ENCODE measurements at regions not wholly inside any gene's neighbourhood (a gene's known extent, or its start where the extent isn't known, plus 50 kb on each side); places are given as distances from the start of the nearest gene placed in this dataset.
"Not testable (repeated sequence)": the region's sequence is repeated elsewhere in the genome, so short reads cannot be mapped to it uniquely, and the experiment has no call there.

DNA sequence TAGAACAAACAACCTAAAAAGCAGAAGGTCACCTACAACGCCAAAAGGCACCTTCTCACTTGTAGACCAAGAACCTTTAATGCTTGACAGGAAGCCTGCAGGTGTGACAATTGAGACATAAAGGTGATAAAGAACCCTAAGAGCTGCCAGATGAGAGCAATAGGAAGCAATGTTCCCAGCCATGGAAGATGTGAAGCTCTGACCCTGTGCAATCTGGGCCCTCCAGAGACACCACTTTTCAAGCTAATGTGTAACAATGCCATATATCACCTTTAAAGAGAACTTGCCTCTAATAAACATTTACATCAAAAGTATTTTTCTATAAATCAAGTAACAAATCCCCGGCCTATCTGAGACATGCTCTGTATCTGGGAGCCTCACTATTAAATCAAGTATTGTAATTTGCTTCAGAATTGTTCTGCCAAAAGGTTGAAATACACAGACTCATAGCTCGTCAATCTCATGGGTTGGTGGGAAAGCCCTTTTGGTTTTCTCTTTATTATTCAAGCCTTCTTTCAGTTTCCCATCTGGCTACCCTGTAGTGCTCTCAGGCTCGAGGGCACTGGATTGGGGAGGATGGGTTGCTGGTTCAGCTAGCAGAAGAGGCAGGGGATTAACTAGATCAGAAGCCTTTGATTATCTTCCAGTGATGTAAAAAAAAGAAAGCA, 368.9 kb downstream of the BUD13 start:
- DNase-seq: no peak

DNA sequence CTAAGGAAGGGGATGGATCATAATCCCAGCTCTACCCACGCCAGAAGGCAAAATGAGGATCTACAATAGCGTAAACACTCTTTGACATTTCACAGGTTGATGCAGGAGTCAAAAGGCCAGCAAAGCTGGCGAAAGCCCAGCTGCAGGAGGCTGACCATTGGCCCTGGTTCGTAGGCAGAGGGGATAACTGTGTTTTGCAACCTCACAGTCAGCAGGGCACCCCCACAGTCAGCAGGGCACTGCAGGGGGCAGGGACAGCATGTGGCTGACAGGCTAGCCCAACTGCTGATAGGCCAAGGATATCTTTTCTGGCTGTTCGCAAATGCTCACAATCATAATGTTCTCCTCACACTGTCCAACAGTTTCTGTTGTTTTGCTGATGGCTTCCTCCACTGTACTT, 372.7 kb downstream of the BUD13 start:
- no peak for DNase-seq

DNA sequence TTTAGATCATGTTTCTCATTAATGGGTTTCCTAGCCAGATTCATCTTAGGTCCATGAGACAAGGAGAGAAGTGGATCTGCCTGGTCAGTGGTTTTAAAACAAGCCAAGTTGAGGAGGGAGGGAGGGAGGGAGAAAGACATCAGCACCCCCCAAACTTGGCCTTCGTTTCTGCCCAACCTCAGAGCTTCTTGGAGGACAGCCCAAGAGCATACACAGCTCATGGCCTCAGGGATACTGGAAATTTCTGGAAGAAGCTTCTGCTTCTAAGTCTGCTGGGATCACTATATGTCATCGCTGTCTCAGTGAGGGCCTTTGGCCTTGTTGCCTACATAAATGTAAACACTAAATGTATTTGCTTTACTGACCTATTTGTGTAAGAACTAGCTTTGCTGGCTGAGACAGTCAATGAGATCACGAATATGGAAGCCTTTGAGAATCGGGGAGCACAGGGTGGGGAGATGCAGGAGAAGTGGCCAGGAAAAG, 375.1 kb downstream of the BUD13 start:
- DNase-seq: no peak

DNA sequence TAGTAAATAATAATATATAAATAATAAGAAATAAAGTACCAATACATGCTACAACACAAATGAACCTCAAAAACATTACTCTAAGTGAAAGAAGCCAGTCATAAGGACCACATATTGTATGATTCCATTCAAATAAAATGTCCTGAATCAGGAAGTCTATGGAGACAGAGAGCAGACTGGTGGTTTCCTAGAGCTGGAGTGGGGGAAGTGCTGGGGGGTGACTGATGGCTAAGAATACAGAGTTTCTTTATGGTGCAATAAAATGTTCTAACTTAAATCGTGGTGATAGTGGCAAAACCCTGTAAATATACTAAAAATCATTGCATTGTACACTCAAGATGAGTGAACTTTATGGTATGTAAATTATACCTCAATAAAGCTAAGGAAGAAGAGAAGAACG, 376.5 kb downstream of the BUD13 start:
- DNase-seq: no peak

DNA sequence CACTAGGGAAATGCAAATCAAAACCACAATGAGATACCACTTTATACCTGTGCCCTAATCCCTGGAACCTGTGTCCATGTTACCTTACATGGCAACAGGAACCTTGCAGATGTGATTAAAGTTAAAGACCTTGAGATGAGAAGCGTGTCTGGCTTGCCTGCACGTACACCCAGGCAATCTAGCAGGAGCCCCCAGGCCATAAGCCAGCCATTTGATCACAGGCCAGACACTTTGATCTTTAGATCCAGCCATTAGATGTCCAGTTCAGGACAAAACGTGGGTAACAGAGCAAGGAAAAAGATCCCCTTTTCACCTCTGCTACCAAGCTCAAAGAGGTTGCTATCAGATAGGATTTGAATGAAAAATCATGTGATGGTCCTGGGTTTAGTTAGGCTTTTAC, 378.8 kb downstream of the BUD13 start:
- DNase-seq: no peak

DNA sequence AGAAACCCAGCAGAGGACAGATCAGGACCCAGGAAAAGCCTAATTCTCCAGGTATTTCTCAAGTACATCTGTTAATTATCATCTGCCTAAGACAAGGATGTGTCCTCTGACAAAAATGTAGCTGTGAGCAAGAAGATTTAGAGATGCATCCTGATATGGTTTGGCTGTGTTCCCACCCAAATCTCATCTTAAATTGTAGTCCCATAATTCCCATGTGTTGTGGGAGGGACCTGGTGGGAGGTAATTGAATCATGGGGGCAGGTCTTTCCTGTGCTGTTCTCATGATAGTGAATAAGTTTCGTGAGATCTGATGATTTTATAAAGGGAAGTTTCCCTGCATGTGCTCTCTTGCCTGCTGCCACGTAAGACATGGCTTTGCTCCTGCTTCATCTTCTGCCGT, 381.8 kb downstream of the BUD13 start:
- no peak for DNase-seq

DNA sequence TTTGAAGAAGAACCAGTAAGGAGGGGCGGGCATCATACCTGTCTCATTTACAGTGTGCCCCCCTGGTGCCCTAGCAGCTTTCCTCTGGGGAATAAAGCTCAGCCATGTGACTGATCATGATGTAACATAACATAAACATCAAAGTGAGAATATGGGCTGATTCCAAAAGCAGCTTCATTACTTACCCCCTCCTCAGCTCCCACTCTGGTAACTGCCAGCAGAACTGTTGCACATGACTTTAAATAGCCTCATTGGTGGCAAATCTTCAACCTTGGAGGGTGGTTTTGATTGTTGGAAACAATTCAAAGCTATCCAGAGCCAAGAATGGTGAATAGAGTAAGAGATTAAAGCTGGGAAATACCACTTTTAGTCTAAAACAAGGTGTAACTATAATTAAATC, 384.6 kb downstream of the BUD13 start:
- no peak for DNase-seq

DNA sequence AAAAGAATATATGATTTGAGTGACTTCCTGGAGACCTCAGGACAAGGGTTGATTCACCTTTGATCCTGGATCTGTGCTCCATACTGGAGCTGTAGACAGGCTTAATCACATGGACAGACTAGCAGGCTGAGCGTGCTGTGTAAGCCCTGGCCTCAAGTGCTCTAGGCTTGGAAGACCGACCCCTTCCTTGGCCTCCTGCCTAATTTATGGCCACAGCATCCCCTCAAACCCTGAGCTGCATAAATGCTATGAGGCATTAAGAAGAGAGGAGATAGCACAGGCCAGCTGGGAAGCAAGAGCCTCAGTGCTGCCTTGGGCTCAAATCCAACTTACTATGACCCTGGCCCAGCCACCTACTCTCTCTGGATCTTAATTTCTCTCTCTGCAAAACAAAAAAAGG, 385.1 kb downstream of the BUD13 start:
- DNase-seq: no peak

DNA sequence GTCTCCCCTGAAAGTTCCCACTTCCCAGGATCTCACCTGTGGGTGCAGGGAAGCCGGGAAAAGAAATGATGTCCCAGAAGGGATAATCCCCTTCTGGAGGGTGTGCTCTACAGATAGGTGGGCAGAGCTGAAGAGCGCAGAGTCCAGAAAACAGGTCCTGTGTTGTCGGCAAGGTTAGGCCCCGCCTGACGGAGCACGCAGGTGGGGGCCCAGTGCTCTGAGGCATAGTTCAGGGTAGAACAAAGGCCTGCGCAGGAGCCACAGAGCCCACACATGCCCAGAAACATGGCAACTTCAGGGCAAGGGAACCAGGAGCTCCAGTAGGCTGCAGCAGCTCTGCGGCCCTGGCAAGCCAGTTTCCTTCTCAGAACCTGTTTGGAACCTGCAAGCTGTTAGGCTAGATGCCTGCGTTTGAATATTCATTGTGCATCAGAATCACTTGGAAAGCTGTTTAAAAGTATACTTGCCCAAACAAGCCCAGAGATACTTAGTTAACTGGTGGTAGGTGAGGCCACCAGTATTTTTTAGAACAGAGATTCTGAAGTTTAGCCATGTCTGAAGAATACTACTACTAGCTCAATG, 386.6 kb downstream of the BUD13 start:
- no peak for DNase-seq

DNA sequence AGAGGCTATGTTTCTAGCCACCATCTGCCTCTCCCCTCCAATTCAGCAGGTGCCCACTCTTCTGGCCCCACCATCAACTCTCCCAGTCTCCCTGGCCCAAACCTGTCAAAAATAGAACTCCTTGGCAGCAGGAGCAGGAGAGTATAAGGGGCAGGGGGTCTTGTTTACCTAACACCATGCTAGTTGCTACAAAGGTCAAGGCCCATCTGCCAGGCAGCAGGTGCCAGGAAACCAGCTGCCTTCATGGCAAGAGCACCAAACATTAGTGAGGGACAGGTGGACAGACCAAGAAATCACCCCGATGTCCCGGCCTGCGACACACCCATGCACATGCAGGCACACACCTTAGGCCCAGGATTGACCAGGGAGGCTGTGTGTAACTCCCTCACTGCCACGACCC, 387.9 kb downstream of the BUD13 start:
- DNase-seq: no peak

DNA sequence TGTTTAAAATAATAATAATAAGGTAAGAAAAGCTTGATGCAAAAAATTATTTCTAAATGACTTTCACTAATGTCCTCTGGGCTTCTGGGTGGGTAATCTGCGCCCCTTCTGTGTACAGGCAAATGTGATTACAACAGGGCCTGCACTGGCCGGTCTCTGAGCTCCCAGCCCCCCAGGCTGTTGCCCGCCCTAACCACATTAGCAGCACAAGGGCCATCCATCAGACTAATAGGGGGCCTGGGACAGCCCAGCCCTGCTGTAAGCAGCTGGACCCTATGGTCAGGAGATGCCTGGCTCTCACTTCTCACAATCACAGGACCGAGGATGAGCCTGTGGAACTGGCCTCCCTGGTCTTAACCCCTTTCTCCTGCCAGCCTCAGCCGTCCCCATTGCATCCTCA, 388.4 kb downstream of the BUD13 start:
- DNase-seq: no peak

DNA sequence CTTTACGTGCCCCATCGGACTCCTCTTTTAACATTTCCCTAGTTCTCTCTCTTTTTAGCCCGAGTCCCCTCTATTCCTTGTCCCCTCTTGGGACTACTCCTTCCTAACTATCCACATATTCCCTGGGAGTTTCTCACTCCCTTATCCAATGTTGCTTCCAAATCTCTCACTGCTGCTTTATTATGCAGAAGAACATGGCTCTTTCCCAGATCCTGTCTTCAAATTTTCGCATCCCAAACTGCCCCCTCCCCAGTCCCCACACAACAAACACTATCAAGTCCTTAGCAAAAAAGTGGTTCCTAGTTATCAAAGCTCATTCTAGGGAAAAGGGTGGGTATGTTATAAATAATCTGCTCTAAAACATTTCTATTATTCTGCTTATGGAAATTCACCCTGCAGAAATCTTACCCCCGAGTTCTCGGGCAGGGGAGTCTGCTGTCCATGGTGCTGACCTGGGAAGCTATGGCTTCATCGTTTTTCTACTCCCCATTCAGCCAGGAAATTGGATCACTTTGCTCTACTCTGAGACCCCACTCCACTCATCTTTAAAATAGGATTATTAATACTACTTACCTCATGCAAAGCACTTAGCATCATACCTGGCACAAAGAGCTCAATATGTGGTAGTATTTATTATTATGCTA, 393.5 kb downstream of the BUD13 start:
- DNase-seq: no peak

DNA sequence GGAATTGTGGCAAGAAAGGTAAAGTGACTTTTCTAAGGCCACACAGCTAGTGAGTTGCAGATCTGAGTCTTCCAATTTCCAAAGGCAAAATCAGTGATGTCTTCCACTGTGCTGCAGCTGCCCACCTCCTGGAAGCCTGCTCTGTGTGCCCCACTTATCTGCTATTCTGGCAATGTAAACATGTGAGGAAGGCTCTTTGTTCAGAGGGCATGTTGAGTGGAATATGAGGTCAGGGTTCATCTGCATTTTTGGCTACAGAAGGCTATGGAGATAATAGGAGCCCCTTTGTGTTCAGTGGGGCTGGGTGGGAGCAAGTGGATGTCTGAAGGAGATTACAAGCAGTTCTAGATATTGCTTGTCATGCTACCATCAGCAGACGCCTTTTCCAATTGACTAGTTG, 396.2 kb downstream of the BUD13 start:
- DNase-seq: no peak

DNA sequence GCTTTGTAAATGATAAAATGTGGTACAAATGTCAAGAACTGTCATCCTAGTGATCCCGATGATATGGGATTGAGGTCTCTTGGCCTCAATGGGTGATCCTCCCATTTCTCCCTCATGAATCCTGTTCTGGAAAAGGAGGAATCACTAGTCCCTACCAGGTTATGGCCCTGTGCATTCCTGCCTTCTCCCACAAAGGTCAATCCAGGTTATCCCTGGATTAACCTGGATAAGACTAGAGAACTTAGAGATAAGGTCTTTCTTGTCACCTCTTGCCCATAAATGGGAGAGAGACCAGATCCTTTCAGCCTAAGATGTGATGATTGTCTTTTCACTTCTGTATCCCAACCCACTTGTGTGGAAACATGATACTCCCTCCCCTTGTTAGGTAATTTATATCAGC, 396.7 kb downstream of the BUD13 start:
- no peak for DNase-seq

DNA sequence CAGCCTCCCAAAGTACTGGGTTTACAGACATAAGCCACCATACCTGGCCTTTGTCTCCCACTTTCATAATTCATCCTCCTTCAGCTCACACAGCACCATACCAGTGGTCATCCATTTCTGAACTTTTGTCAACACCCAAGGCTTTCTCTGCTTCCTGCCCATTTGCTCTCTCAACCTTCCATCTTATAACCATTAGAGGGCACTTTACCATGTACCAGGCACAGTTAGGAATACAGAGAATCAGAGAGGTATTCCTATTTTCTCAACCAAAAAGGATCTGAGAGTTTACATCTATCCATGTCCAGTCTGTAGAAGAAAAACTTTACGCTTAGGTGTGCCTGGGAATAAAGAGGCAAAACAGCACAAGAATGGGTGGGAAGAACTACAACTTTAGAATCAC, 397.6 kb downstream of the BUD13 start:
- no peak for DNase-seq

DNA sequence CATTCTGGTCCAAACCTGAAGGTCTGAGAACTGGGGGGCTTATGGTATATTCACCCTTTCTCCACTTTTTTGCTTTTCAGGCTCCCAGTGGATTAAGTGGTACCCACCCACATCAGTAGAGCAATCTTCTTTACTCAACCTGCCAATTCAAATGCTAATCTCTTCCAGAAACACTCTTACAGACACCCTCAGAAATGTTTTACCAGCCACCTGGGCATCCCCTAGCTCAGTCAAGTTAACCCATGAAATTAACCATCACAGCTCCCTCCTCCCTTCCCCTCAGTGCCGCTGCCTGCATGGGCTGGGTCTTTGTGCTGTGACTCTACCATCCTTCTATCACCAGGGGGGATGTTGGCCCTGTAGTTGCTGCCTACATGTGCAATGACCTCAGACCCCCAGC, 398.7 kb downstream of the BUD13 start:
- no peak for DNase-seq

DNA sequence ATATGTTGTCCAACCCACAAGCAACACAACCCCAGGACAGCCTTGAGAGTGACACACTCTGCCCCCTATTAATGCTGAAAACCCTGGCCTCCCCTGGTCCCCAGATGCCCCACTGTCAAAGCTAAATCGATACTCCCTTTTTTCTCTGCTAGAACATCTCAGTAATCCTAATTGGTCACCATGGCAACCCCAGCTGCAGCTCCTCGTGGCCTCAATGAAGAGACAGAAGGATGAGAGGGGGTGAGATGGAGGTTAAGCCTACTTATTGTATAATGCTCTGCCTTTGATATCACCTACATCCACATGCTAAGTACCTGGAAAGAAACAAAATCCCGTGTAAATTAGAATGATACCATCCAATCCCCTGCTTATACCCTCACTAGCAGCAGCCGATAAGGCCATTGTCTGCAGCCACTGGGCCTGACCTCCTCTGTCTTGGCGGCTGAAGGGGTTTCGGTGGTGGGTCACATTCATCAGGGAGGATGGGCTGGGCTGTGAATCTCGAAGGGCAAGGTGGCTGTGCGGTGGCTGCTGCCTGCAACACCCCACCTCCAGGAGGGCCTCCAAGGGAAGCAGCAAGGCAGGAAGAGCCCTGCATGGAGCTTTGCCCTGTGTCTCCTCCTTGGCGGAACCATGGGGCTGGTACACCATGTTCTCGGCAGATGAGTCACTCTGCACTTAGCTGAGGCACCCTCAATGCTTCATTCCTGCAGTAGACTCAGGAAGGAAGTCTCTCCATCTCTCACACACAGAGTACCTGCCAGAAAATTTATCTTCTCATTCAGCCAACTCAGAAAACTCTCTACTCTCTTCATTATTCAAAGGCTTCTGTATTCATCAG, 399.5 kb downstream of the BUD13 start:
- no peak for DNase-seq

DNA sequence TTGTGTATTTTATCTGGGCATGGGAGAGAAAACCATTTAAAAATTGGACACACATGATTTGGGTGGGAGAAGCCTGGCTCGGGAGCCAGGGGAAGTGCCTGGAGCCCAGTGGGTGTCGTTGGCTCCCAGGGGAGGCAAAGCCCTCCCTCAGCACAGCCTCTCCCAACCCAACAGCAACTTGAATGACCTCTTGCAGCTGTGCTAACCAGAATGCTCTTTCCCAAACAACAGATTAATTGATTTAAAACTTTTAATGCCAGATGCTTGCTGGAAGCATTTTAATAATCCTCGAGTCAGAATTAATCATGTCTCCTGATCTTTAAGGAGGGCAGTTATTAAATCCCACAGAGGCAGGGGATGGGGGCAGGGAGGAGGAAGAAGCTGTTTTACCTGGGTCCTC, 401.6 kb downstream of the BUD13 start:
- no peak for DNase-seq

DNA sequence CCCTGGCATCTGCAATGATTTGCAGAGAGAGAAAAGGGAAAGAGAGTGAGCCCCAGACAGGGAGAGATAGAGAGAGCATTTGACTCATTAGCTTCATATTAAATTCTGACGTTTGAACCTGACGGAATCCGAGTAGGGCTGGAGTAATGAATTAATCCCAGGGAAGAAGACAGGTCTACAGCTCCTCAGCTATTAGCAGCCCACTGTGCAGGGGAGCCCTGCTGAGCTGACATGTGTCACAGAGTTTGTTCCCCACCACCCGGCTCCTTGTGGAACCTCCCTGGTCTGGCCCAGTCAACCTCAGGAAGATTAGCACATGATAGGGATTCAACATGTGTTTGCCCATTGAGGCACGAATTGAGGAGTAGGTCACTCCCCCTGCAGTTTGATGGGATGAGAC, 404.0 kb downstream of the BUD13 start:
- DNase-seq: no peak

DNA sequence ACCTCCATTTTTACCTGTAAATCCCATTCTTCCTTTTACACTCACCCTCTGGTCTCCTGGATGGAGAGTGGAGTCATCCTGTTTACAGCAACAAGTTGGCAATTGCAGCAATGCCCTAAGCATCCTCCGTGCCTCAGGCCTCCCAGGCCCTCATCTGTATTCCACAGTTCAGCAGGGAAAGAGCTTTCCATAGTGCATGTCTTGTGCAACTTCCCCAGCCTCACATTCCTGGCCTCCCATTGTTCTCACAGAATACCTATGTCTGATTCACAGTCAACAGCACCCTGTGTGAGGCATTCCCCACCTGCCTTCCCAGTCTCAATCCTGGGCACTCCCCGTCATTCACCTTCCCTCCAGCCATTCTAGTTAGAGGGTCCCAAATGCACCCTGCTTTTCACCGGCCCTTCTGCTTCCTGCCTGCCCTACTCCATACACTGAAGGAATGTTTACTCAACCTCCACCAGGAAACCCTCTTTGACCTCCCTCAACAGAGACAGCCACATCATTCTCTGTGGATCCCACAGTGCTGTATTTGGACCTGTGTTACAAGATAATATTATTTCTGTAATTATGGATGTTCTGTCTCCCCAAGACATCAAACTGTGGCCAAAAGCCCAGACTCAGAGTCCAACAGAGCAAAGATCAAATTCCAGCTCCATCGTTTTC, 405.7 kb downstream of the BUD13 start:
- DNase-seq: no peak

DNA sequence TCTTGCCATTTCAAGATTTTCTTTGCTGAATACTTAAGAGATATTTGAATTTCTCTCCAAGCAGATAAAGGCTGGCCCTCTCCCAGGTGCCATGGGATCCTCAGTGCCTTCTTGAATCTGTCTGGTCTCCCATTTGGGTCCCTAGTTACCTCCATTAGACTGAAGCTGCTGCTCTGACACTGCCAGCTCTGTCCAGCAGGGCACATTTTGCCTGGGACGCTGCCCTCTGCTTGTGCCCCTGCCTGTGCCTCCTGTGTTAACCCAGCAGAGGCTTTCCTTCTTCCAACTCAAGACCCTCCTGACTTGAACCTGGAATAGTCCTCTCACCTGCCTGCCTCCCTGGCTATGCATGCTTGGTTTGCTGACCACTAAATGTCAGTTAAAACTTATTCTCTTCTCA, 406.3 kb downstream of the BUD13 start:
- no peak for DNase-seq

DNA sequence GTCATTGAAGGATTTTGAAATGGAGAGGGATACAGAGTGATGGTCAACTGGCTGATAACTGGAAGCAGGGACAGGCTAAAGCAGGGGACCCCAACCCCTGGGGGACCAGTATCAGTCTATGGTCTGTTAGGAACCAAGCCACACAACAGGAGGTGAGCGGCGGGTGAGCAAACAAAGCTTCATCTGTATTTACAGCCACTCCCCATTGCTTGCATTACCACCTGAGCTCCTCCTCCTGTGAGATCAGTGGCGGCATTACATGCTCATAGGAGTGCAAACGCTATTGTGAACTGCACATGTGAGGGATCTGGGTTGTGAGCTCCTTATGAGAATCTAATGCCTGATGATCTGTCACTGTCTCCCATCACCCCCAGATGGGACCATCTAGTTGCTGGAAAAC, 407.9 kb downstream of the BUD13 start:
- DNase-seq: not testable (repeated sequence)

DNA sequence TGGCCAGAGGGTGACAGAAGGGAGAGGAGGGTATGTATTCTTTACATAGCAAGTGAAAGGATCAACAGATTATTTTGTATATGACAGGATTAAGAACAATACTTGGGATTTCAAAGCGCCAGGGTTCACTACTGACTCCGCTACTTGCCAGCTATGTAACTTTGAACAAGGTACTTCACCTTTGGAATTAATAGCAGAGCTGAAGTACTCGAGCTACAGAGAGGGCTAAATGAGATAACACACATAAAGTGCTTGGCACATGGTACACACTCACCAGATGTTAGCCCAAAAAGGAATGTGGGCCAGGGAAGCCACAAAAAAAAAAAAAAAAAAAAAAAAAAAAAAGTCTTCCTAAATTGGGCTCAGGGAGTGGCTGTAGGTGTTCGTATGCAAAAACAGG, 408.4 kb downstream of the BUD13 start:
- DNase-seq: no peak
